ENCODE measurements at regions not wholly inside any gene's neighbourhood (a gene's known extent, or its start where the extent isn't known, plus 50 kb on each side); places are given as distances from the start of the nearest gene placed in this dataset.

- DNase-seq (ENCODE audit: low read depth): peak; percentile 92
- TF ChIP-seq CTCF (IDR thresholded peaks at IDR 0.05; ENCODE audit: low read length, missing control alignments): no peak
- H3K4me3 ChIP-seq (replicated peaks; ENCODE audit: low read depth, low read length): no peak overlapping the region
Measured at GRCh38 chr2:160928854-160929301, 231.3 kb upstream of the TANK start.

GRCh38 chr2:160931531-160931930 lies 228.7 kb upstream of the TANK start:
- no peak overlapping the region for H3K4me3 ChIP-seq (replicated peaks; ENCODE audit: low read depth, low read length)
- TF ChIP-seq CTCF (IDR thresholded peaks at IDR 0.05; ENCODE audit: low read length, missing control alignments): no peak
- DNase-seq (ENCODE audit: low read depth): no peak

GRCh38 chr2:160932960-160933359 lies 227.3 kb upstream of the TANK start:
- H3K4me3 ChIP-seq (replicated peaks; ENCODE audit: low read depth, low read length): no peak overlapping the region
- peak; percentile 79 for DNase-seq (ENCODE audit: low read depth)
- TF ChIP-seq CTCF (IDR thresholded peaks at IDR 0.05; ENCODE audit: low read length, missing control alignments): no peak

GRCh38 chr2:160934263-160934662 lies 226.0 kb upstream of the TANK start:
- DNase-seq (ENCODE audit: low read depth): no peak
- no peak overlapping the region for H3K4me3 ChIP-seq (replicated peaks; ENCODE audit: low read depth, low read length)
- TF ChIP-seq CTCF (IDR thresholded peaks at IDR 0.05; ENCODE audit: low read length, missing control alignments): no peak

- no peak for TF ChIP-seq CTCF (IDR thresholded peaks at IDR 0.05; ENCODE audit: low read length, missing control alignments)
- DNase-seq (ENCODE audit: low read depth): no peak
- H3K4me3 ChIP-seq (replicated peaks; ENCODE audit: low read depth, low read length): no peak overlapping the region
Measured at GRCh38 chr2:160934991-160935390, 225.2 kb upstream of the TANK start.

GRCh38 chr2:160936044-160936806 lies 224.0 kb upstream of the TANK start:
- DNase-seq (ENCODE audit: low read depth): no peak
- H3K4me3 ChIP-seq (replicated peaks; ENCODE audit: low read depth, low read length): no peak overlapping the region
- no peak for TF ChIP-seq CTCF (IDR thresholded peaks at IDR 0.05; ENCODE audit: low read length, missing control alignments)

- no peak overlapping the region for H3K4me3 ChIP-seq (replicated peaks; ENCODE audit: low read depth, low read length)
- no peak for TF ChIP-seq CTCF (IDR thresholded peaks at IDR 0.05; ENCODE audit: low read length, missing control alignments)
- DNase-seq (ENCODE audit: low read depth): no peak
Measured at GRCh38 chr2:160940271-160940670, 220.0 kb upstream of the TANK start.

Measured in fibroblast of pulmonary artery (primary cell).